HG02610 (cell line): ENCODE measurements at regions not wholly inside any gene's neighbourhood (a gene's known extent, or its start where the extent isn't known, plus 50 kb on each side); places are given as distances from the start of the nearest gene placed in this dataset.
"Not testable (repeated sequence)": the region's sequence is repeated elsewhere in the genome, so short reads cannot be mapped to it uniquely, and the experiment has no call there.

Experiments
- ATAC-seq: cut with Tn5 transposase; IDR thresholded peaks from one replicate; pipeline ENCODE4 v1.9.1; 2021; ENCODE audit warnings: mild to moderate bottlenecking, moderate library complexity; ENCODE audit not compliant: unreplicated experiment

- ATAC-seq = no peak
Observed at GRCh38 chr6:56904068-56904467, 50.8 kb upstream of the BEND6 start.

GRCh38 chr6:56902641-56903464 lies 52.1 kb upstream of the BEND6 start:
- no peak for ATAC-seq

DNA sequence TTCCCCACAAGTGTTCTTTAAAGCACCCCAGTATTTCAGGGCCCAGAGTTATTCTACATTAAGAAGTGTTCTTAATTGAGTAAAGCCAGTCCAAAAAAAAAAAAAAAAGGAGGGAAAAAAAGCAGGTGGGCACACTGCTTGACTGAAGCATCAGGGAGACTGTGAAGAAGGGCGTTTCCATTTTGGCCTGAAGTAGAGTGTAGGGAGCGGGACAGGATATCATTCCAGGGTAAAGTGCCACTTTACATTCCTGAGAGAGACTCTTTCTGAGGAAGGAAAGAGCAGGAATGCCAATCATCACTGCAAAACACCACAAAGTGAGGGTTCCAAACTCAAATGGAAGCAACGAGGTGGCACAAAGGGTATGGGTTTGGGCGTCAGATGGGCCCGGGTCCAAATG lies 54.1 kb upstream of the BEND6 start:
- ATAC-seq = no peak

DNA sequence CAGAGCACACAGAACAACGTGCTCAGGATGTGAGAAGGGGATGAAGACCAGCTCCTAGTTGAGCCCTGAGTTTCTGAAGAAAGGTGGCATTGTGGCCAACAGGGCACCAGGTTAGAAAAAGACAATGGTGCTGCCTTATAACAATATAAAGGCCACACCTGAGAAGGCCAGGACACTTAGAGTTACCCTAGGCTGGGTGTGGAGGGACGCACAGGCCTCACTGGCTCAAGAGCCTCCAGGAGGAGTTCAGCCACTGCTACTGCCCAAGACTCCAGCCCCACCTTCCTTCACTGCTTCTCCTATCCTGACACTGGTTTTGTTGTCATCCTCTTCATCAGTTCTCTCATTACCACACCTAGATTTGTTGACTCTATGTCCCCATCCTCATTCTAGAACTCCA lies 55.2 kb upstream of the BEND6 start:
- no peak for ATAC-seq

- no peak for ATAC-seq
Observed at GRCh38 chr6:56899311-56899710, 55.6 kb upstream of the BEND6 start.

DNA sequence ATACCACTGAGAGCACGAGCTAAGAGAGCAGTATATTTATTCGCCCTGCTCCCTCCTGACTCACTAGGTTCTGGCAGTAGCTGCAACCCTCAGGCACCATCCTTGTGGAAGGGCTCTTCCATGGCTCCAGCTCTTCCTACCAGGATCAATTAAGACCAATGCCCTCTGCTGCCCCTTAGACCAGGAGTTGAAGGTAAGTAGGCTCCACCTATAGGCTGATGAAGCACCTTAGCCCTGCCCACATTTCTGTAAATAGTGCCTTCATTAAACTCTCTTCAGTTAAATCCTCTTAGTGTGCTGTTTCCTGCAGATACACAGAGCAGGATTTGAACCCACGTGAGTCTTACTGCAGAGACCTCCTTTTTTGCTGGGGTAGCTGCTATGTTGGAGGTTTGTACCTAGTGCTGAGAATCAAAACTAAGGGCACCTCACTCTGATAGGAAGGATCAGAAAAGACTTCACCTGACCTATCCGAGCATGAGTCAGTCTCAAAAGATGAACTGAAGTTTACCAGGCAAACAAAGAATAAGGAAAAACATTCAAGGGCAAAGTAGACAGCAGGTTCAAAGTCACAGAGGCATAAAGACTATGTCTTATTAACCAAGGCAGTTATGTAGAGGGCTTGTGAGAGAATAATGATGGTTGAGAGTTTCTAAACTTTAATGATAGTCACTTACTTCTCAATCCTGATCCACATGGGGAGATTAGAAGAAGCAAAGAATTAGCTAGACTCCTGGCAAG lies 56.9 kb upstream of the BEND6 start:
- no peak for ATAC-seq

GRCh38 chr6:56891754-56892153 lies 63.2 kb upstream of the BEND6 start:
- no peak for ATAC-seq

- peak; percentile 99 for ATAC-seq
Observed at GRCh38 chr6:56890683-56891429, 64.1 kb upstream of the BEND6 start.

DNA sequence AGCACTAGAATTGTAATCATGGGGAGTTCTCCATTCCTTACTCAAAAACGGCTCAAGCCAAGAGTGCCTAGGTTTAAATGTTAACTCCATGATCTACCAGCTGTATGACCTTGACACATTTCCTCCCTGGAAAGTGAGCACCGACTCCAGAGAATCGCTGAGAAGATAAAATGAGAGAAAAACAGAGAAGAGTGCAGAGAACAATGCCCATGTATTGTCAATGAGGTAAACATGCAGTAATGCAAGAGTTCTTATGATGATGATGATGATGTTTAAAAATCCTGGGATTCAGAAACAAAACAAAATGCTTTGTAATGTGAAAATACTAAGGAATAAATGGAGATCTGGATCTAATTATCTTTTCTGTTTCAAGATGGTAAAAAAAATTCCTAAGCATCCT lies 64.8 kb upstream of the BEND6 start:
- ATAC-seq = no peak

DNA sequence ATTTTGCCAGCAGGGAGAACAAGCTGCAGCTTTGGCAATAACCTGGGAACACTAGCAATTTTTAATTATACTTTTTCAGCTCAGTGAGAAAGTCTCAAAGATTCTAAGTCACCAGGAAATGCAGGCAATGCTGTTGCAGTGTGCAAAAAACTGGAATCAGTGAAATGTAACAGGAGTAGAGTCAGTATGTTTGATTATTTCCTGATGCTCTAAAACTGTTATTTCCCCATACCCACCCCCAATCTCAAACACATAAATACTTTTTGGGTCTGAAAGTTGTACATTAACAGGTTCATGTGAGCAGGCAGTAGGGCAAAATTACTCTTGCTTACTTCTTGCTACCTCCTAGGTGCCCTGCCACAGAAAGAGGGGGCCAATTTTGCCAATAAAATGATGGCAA lies 65.4 kb upstream of the BEND6 start:
- ATAC-seq = no peak

DNA sequence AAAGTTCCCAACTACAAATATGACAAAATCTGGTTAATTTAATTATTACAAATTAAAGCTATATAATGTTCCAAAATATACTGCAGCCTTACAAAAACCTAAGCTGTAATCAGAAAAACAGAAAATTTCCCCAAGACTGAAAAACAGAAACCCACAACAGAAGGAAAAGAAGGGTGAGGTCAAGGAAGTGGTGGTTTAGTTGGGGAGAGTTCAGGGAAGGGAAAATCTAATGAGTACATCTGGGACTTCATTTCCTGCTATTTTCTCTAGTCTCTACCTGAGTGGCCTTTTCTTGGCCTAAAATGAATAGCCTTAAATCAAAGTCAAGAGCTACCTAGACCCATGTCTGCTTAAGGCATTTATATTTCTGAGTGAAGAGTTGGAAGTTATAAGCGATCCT lies 66.2 kb upstream of the BEND6 start:
- ATAC-seq = no peak

DNA sequence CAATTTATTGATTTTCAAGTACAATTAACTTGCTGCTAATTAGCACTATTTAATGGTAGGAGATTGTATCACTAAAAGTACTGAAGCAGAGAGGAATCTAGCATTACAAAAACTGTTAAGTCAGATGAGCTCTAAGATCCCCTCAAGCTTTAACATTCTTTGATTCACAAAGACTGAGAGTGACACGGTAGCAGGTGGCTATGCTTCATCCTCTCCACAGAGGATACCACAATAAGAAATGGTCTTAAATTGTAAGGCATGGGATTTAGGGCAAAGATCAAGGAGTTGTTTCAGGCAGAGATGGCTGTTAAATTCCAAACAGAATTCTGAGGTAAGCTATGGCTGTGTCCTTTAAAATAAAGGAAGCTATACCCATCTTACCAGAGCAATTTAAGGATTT lies 67.8 kb upstream of the BEND6 start:
- ATAC-seq = no peak

GRCh38 chr6:56877922-56878321 lies 77.0 kb upstream of the BEND6 start:
- ATAC-seq = no peak

- no peak for ATAC-seq
Observed at GRCh38 chr6:56875961-56876360, 78.9 kb upstream of the BEND6 start.

- no peak for ATAC-seq
Observed at GRCh38 chr6:56875523-56875922, 79.4 kb upstream of the BEND6 start.

- ATAC-seq = no peak
Observed at GRCh38 chr6:56874328-56874727, 80.6 kb upstream of the BEND6 start.

DNA sequence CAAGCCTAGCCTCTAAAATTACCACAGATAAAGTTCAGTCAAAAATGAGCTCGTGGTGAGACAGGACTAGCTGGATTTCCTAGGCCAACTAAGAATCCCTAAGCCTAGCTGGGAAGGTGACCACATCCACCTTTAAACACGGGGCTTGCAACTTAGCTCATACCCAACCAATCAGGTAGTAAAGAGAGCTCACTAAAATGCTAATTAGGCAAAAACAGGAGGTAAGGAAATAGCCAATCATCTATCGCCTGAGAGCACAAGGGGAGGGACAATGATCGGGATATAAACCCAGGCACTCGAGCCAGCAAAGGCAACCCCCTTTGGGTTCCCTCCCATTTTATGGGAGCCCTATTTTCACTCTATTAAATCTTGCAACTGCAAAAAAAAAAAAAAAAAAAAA lies 84.9 kb upstream of the BEND6 start:
- not testable (repeated sequence) for ATAC-seq

DNA sequence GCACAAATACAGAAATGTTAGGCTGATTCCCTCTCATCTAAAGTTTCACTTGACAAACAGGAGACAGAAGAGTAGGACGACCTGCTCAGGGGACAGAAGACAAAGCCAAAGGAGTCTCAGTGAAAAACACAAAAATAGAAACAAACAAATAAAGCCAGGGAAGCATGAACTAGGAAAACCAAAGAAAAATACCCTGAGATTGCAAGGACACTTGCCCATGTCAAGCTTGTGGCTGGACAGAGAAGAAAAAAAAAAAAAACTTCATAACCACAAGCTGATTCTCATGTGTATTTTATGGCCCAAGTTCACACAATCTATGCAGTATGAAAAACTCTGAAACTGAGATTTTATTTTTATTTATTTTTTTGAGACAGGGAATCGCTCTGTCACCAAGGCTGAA lies 85.6 kb upstream of the BEND6 start:
- ATAC-seq = no peak

GRCh38 chr6:56868687-56869086 lies 86.2 kb upstream of the BEND6 start:
- ATAC-seq = no peak

DNA sequence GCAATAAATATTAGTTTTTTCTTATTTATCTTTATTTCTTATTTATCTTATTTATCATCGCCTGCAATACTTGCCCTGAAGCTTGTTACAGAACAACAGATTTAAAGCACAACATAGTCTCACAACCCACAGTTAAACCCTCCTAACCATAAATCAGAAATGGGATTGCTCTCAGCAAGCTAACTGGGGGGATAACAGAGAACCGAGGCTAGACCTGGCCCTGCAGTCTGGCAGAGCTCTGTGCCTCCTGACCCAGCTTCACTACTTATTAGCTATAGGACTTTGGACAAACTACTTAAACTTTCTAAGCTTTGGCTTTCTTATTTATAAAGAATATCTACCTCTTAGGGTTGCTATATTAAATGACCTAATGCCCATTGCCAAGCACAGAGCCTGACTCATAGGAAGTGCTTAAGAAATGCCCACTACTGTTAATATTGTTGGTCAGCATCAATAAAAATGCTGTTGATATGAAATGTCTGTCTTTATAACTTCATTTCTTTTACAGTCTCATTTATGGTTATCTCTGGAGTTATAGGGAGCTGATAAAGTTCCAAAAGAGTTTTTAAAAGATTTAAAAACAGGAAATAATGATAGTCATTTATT lies 87.9 kb upstream of the BEND6 start:
- no peak for ATAC-seq
